ENCODE measurements at regions not wholly inside any gene's neighbourhood (a gene's known extent, or its start where the extent isn't known, plus 50 kb on each side); places are given as distances from the start of the nearest gene placed in this dataset.

GRCh38 chrX:69287095-69287494 lies 121.8 kb upstream of the PJA1 start:
- DNase-seq (ENCODE audit: missing footprints) (no peak), ATAC-seq (no peak)
- intact Hi-C loops (cut with DNase I), result loop anchor here (5.0 to 10.0 kb wide), 2 partner anchors 192 to 460 kb away; partner anchors contain the start of gene EFNB1

DNA sequence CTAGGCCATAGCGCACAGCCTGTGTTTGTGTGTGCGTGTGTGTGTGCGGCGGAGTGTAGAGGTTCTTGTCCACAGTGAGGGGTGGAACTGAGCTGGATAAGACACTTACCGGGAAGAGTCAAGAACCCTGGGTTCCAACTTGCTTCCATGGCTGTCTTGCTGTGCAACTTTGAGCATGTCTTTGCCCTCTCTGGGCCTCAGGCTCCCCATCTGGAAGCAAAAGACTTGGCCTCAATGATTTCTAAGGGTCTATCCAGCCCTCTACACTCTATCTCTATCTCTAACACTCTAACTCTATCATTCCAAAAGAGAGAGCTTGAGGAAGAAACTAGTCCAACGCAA lies 121.3 kb upstream of the PJA1 start:
- intact Hi-C loops (cut with DNase I), result loop anchor here (5.0 to 10.0 kb wide), 2 partner anchors 192 to 459 kb away; partner anchors contain the start of gene EFNB1
- DNase-seq (ENCODE audit: missing footprints), result no peak
- no peak for ATAC-seq

- intact Hi-C loops (cut with DNase I), result loop anchor here (5.0 to 10.0 kb wide), 2 partner anchors 191 to 459 kb away; partner anchors contain the start of gene EFNB1
- ATAC-seq (peak; percentile 87), DNase-seq (ENCODE audit: missing footprints) (peak; percentile 81)
These were observed 120.8 kb upstream of the PJA1 start for GRCh38 chrX:69285881-69286564.

- DNase-seq (ENCODE audit: missing footprints) (peak; percentile 78), ATAC-seq (peak; percentile 85)
- intact Hi-C loops (cut with DNase I), result loop anchor here (5.0 to 10.0 kb wide), 2 partner anchors 191 to 458 kb away; partner anchors contain the start of gene EFNB1
These were observed 120.2 kb upstream of the PJA1 start for GRCh38 chrX:69285401-69285877.

GRCh38 chrX:69284491-69284890 lies 119.2 kb upstream of the PJA1 start:
- no peak for DNase-seq (ENCODE audit: missing footprints)
- intact Hi-C loops (cut with DNase I), result loop anchor here (5.0 to 10.0 kb wide), 2 partner anchors 47 to 190 kb away; no protein-coding TSS in a partner anchor

GRCh38 chrX:69282893-69283690 lies 117.8 kb upstream of the PJA1 start:
- ATAC-seq, result no peak
- no peak for DNase-seq (ENCODE audit: missing footprints)
- intact Hi-C loops (cut with DNase I), result loop anchor here (5.0 to 10.0 kb wide), 2 partner anchors 46 to 188 kb away; no protein-coding TSS in a partner anchor

More at GRCh38 chrX:69284491-69284890, 119.2 kb upstream of the PJA1 start:
- no peak for ATAC-seq

GRCh38 chrX:69280933-69281332 lies 115.7 kb upstream of the PJA1 start:
- intact Hi-C loops (cut with DNase I), result loop anchor here (5.0 to 10.0 kb wide), 2 partner anchors 44 to 186 kb away; no protein-coding TSS in a partner anchor
- peak; percentile 65 for ATAC-seq
- DNase-seq (ENCODE audit: missing footprints), result no peak

- intact Hi-C loops (cut with DNase I), result no loop called here
- ATAC-seq (no peak), DNase-seq (ENCODE audit: missing footprints) (no peak)
These were observed 114.0 kb upstream of the PJA1 start for GRCh38 chrX:69279234-69279633.

DNA sequence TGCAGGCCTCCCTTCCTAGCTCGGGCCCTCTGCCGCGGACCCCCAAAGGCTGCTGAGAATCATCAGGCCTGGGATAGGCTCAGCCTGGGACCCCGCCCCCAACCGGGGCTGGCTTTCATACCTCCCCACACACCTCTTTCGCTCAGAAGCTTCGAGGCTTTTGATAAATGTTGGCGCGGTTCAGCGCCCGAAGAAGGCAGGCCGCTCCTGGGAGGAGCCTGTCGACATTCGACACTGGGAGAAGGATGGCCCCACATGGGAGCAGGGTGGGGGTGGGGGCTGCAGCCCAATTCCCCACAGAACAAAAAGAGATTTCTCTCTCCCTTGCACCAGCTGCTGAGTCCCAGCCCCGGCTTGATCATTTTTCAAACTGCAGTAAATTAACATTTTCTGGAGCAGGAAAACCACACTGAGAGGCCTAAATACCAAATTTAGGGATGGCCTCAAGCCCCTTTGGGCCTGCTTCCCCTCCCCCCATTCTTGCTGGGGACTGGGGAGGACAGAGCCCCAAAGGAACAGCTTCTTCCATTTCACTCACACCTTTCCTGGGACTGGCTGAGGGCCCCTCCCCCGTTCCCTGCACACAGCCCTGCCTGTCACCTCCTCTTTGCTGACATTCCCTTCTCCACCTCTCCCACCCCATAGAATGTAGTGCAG lies 112.9 kb upstream of the PJA1 start:
- no peak for DNase-seq (ENCODE audit: missing footprints)
- intact Hi-C loops (cut with DNase I), result no loop called here
- peak; percentile 63 for ATAC-seq

- ATAC-seq (no peak), DNase-seq (ENCODE audit: missing footprints) (no peak)
- intact Hi-C loops (cut with DNase I), result no loop called here
These were observed 112.2 kb upstream of the PJA1 start for GRCh38 chrX:69277369-69277990.

DNA sequence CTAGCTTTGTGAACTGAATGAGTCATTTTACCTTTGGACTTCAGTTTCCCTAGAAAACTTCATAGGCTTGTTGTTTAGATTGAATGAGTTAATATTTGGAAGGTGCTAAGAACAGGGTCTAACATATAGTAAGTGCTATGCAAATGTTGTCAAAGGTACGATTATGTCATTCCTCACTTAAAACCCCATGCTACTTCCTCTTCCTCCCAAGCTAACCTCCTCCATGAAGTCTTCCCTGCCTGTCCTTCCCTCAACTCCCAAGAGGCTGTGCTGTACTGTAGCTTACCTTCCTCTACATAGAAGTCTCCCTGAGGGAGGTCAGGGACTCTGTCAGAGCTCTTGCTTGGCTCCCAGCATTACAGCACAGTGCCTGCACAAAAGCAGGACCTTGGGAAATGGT lies 103.4 kb upstream of the PJA1 start:
- intact Hi-C loops (cut with DNase I), result no loop called here
- DNase-seq (ENCODE audit: missing footprints) (no peak), ATAC-seq (no peak)

DNA sequence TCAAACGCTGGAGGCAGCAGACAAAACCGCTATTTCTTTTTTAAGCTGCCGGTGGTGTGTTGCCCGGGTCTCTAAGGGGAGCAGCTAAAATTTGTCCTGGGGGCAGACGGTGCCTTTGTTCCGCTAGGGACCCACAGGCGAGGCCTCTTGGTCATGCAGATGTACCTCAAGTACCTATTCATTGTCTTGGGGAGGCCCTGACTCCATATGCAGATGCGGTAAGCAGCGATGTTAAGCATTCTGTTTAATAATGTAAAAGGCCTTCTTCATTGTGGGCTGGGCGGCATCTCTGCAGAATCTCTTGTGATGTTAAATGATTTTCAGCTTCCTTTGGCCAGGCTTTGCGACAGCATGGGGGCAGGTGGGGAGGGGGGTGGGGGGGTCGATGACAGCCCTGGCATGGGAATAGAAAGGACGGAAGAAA lies 98.9 kb upstream of the PJA1 start:
- DNase-seq (ENCODE audit: missing footprints) (no peak), ATAC-seq (no peak)
- intact Hi-C loops (cut with DNase I), result no loop called here

DNA sequence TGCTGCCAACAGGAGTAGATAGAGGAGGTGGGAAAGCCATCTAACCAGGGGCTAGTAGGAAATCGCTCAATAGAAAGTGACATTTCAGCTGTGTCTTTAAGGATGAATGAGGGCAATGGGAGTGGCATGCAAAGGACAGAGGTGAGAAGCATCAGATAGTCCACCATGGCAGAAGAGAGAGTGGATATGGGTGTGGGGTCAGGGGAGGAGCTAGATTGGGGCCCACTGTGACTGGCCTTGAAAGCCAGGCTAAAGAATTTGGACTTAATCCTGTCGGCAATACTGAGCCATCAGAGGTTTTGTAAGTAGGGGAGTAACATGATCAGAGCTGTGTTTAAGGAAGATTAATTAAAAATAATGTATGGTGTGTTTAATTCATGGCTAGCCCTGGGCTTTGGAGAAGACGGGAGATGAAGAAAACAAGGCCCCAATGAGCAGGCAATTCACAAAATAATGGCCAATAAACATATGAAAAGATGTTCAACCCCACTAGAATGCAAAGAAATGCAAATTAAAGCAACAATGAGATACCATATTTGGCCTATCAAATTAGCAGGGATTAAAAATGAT lies 98.1 kb upstream of the PJA1 start:
- intact Hi-C loops (cut with DNase I), result no loop called here
- DNase-seq (ENCODE audit: missing footprints) (no peak), ATAC-seq (no peak)

- intact Hi-C loops (cut with DNase I), result no loop called here
- ATAC-seq, result no peak
- peak; percentile 66 for DNase-seq (ENCODE audit: missing footprints)
These were observed 97.0 kb upstream of the PJA1 start for GRCh38 chrX:69262036-69262936.

- no peak for DNase-seq (ENCODE audit: missing footprints)
- no peak for ATAC-seq
- intact Hi-C loops (cut with DNase I), result no loop called here
These were observed 94.9 kb upstream of the PJA1 start for GRCh38 chrX:69260169-69260568.

GRCh38 chrX:69258893-69259292 lies 93.6 kb upstream of the PJA1 start:
- intact Hi-C loops (cut with DNase I), result no loop called here
- ATAC-seq (no peak), DNase-seq (ENCODE audit: missing footprints) (no peak)

- no peak for DNase-seq (ENCODE audit: missing footprints)
- no peak for ATAC-seq
- intact Hi-C loops (cut with DNase I), result no loop called here
These were observed 92.4 kb upstream of the PJA1 start for GRCh38 chrX:69257499-69258127.
